H9 (cell line): ENCODE measurements at regions not wholly inside any gene's neighbourhood (a gene's known extent, or its start where the extent isn't known, plus 50 kb on each side); places are given as distances from the start of the nearest gene placed in this dataset.

Experiments used
- DNase-seq: peaks from one replicate; pipeline ENCODE4 v3.0.0-alpha.2; 2017
- H2AFZ ChIP-seq: one replicate; pipeline ENCODE4 v1.6.1; 2013; ENCODE audit warnings: mild to moderate bottlenecking, low read length, control low read depth, moderate library complexity
- H2AK5ac ChIP-seq: 2 replicates; pipeline ENCODE4 v1.6.1; 2013; ENCODE audit warnings: low read length, control low read depth, mixed read lengths; ENCODE audit not compliant: insufficient read length
- H2BK120ac ChIP-seq: one replicate; pipeline ENCODE4 v1.6.1; 2013; ENCODE audit warnings: low read depth, mild to moderate bottlenecking, low read length, control low read depth, inconsistent platforms; ENCODE audit not compliant: poor library complexity, severe bottlenecking
- H2BK12ac ChIP-seq: 2 replicates; pipeline ENCODE4 v1.6.1; 2013; ENCODE audit warnings: low read length, control low read depth, mixed read lengths, low read depth; ENCODE audit not compliant: insufficient read length
- H2BK15ac ChIP-seq: 2 replicates; pipeline ENCODE4 v1.6.1; 2013; ENCODE audit warnings: low read depth, low read length, control low read depth
- H2BK20ac ChIP-seq: one replicate; pipeline ENCODE4 v1.6.1; 2013; ENCODE audit warnings: low read depth, mild to moderate bottlenecking, low read length, control low read depth, inconsistent platforms; ENCODE audit not compliant: poor library complexity, severe bottlenecking
- H2BK5ac ChIP-seq: 2 replicates; pipeline ENCODE4 v1.6.1; 2013; ENCODE audit warnings: low read length, control low read depth, mixed read lengths; ENCODE audit not compliant: insufficient read length
- H3K14ac ChIP-seq: 2 replicates; pipeline ENCODE4 v1.6.1; 2013; ENCODE audit warnings: low read length, control low read depth; ENCODE audit not compliant: insufficient read depth
- H3K18ac ChIP-seq: 2 replicates; pipeline ENCODE4 v1.6.1; 2013; ENCODE audit warnings: low read depth, mild to moderate bottlenecking, mixed read lengths, low read length, control low read depth; ENCODE audit not compliant: insufficient read length
- H3K23ac ChIP-seq: 2 replicates; pipeline ENCODE4 v1.6.1; 2013; ENCODE audit warnings: low read length, control low read depth, mixed read lengths, low read depth; ENCODE audit not compliant: insufficient read length
- H3K23me2 ChIP-seq: 2 replicates; pipeline ENCODE4 v1.6.1; 2013; ENCODE audit warnings: low read depth, mild to moderate bottlenecking, mixed read lengths, low read length, control low read depth; ENCODE audit not compliant: insufficient read length, poor library complexity, severe bottlenecking
- H3K27ac ChIP-seq: 2 replicates; pipeline ENCODE4 v1.5.1; 2013; ENCODE audit warnings: low read length, control low read depth, mixed read lengths, low read depth; ENCODE audit not compliant: insufficient read length
- H3K27me3 ChIP-seq: 2 replicates; pipeline ENCODE4 v1.6.1; 2013; ENCODE audit warnings: low read length, control low read depth, inconsistent platforms; ENCODE audit not compliant: insufficient read depth
- H3K4ac ChIP-seq: 2 replicates; pipeline ENCODE4 v1.6.1; 2013; ENCODE audit warnings: low read depth, mild to moderate bottlenecking, control low read depth, inconsistent platforms, low read length, moderate library complexity
- H3K4me1 ChIP-seq: 2 replicates; pipeline ENCODE4 v1.6.1; 2013; ENCODE audit warnings: low read length, control low read depth, inconsistent platforms; ENCODE audit not compliant: insufficient read depth
- H3K4me2 ChIP-seq: 2 replicates; pipeline ENCODE4 v1.6.1; 2013; ENCODE audit warnings: low read length, control low read depth, mixed read lengths; ENCODE audit not compliant: insufficient read length, insufficient read depth
- H3K56ac ChIP-seq: 2 replicates; pipeline ENCODE4 v1.6.1; 2013; ENCODE audit warnings: low read depth, mild to moderate bottlenecking, mixed read lengths, low read length, control low read depth; ENCODE audit not compliant: insufficient read length
- H3K79me1 ChIP-seq: 2 replicates; pipeline ENCODE4 v1.6.1; 2013; ENCODE audit warnings: low read depth, mild to moderate bottlenecking, moderate library complexity, low read length, control low read depth, inconsistent platforms; ENCODE audit not compliant: insufficient read depth, poor library complexity, severe bottlenecking
- H3K79me2 ChIP-seq: 2 replicates; pipeline ENCODE4 v1.6.1; 2013; ENCODE audit warnings: low read length, control low read depth, inconsistent platforms; ENCODE audit not compliant: insufficient read depth
- H3K9ac ChIP-seq: 2 replicates; pipeline ENCODE4 v1.6.1; 2013; ENCODE audit warnings: low read length, control low read depth, mixed read lengths; ENCODE audit not compliant: insufficient read length; ENCODE audit errors: extremely low read depth
- H3K9me3 ChIP-seq: one replicate; pipeline ENCODE4 v1.6.1; 2013; ENCODE audit warnings: low read depth, low read length, inconsistent platforms; ENCODE audit not compliant: control insufficient read depth
- H3T11ph ChIP-seq: one replicate; pipeline ENCODE4 v1.6.1; 2013; ENCODE audit warnings: mild to moderate bottlenecking, low read length, control low read depth, inconsistent platforms
- H4K20me1 ChIP-seq: one replicate; pipeline ENCODE4 v1.6.1; 2013; ENCODE audit not compliant: control insufficient read depth, insufficient read length, insufficient read depth
- H4K5ac ChIP-seq: 2 replicates; pipeline ENCODE4 v1.6.1; 2013; ENCODE audit warnings: low read depth, mild to moderate bottlenecking, mixed read lengths, low read length, control low read depth; ENCODE audit not compliant: insufficient read length
- H4K8ac ChIP-seq: replicated peaks from 2 replicates; pipeline ENCODE4 v1.6.1; 2013; ENCODE audit warnings: low read length, control low read depth, mixed read lengths, low read depth; ENCODE audit not compliant: insufficient read length
- H4K91ac ChIP-seq: 2 replicates; pipeline ENCODE4 v1.6.1; 2013; ENCODE audit warnings: low read depth, mild to moderate bottlenecking, moderate library complexity, mixed read lengths, low read length, control low read depth; ENCODE audit not compliant: insufficient read length
- H3K27ac Mint-ChIP-seq, 3 experiments: 2 replicates in 2 of 3; 3 replicates in 1 of 3; pipeline ENCODE4 v1.8.0; 2020 to 2021; ENCODE audit warnings: mixed read lengths in 3 of 3, mild to moderate bottlenecking in 1 of 3, moderate library complexity in 1 of 3
- H3K27me3 Mint-ChIP-seq: 2 replicates; pipeline ENCODE4 v1.8.0; 2021; ENCODE audit warnings: low read depth, mild to moderate bottlenecking, moderate library complexity, mixed read lengths
- H3K36me3 Mint-ChIP-seq, 3 experiments: 2 replicates in 2 of 3; 3 replicates in 1 of 3; pipeline ENCODE4 v1.8.0; 2020 to 2021; ENCODE audit warnings: low read depth in 3 of 3, mixed read lengths in 3 of 3; ENCODE audit not compliant: insufficient read depth in 1 of 3
- H3K4me1 Mint-ChIP-seq, 2 experiments: 2 replicates each; pipeline ENCODE4 v1.8.0; 2020; ENCODE audit warnings: mixed read lengths in 2 of 2
- H3K4me3 Mint-ChIP-seq, 2 experiments: 2 replicates in 1 of 2; 3 replicates in 1 of 2; pipeline ENCODE4 v1.8.0; 2020 to 2021; ENCODE audit warnings: mild to moderate bottlenecking in 2 of 2, mixed read lengths in 2 of 2, moderate library complexity in 1 of 2
- H3K9me3 Mint-ChIP-seq, 2 experiments: 2 replicates in 1 of 2; 3 replicates in 1 of 2; pipeline ENCODE4 v1.8.0; 2020; ENCODE audit warnings: mild to moderate bottlenecking in 2 of 2, mixed read lengths in 2 of 2, moderate library complexity in 1 of 2
- WGBS: extraction: QIAGEN DNeasy Blood & Tissue Kit; methylation state at CpG from one replicate; pipeline ENCODE4 v1.1.7; 2013; ENCODE audit warnings: missing lambda C conversion rate, low lambda C conversion rate, mixed read lengths; ENCODE audit not compliant: insufficient read length; ENCODE audit errors: extremely low coverage; 5-methylcytosine and 5-hydroxymethylcytosine counted together
- TF ChIP-seq, protein P1 (sequence below): fragments of 200-600 bp; sonication (generic); conservative IDR thresholded peaks from 3 replicates; pipeline ENCODE4 v1.8.0; 2021; ENCODE audit warnings: antibody characterized with exemption, mild to moderate bottlenecking

DNA sequence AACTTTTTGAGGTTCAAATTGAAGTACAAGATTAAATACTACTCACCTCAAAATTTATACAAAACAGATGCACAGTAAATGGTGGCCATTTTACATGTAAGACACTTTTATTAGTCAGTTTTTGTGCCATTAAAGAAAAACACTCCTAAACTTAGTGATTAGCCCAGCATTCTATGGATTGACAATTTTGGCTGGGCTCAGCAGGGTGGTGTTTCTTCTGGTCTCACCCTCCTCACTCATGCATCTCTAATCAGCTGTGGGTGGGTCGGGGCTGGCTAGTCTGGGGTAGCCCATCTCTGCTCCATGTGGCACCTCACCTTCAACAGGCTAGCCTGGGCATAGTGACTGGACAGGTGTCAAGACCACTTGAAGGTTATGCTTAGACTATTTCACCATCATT is 71.6 kb upstream of the BTBD3 start:
- Histone ChIP-seq H4K8ac (no peak overlapping the region), H3K23ac (no peak overlapping the region), H3T11ph (no peak overlapping the region), H2BK5ac (no peak overlapping the region), H4K5ac (no peak overlapping the region), H2BK120ac (no peak overlapping the region), H3K79me1 (no peaks in the 10 kb centered on the region), H3K9ac (no peak overlapping the region), H3K18ac (no peak overlapping the region), H3K9me3 (no peaks in the 10 kb centered on the region), H3K4me1 (no peaks in the 10 kb centered on the region), H3K79me2 (no peaks in the 10 kb centered on the region), H3K14ac (no peak overlapping the region), H2AK5ac (no peak overlapping the region), H3K56ac (no peak overlapping the region), H2AFZ (no peak overlapping the region), H3K27ac (no peak overlapping the region), H3K4ac (no peak overlapping the region), H2BK20ac (no peak overlapping the region), H3K4me2 (no peak overlapping the region), H4K20me1 (no peaks in the 10 kb centered on the region), H2BK15ac (no peak overlapping the region), H3K27me3 (no peaks in the 10 kb centered on the region), H4K91ac (no peak overlapping the region), H3K23me2 (no peaks in the 10 kb centered on the region), H2BK12ac (no peak overlapping the region)
- Mint-ChIP-seq H3K27ac (no peak overlapping the region), H3K9me3 (no peaks in the 10 kb centered on the region; a peak in 1 of 5 replicates), H3K27me3 (peaks cover 3% of the 10 kb centered on the region; the same call in 1 of the 2 replicates), H3K4me1 (peaks cover 17 to 19% of the 10 kb centered on the region in 2 experiments), H3K4me3 (no peak overlapping the region), H3K36me3 (no peaks in the 10 kb centered on the region; a peak in 1 of 7 replicates)
- no CpG with 5 or more reads among the region's 1 CpG for WGBS
- DNase-seq: no peak
- TF ChIP-seq, protein P1, sequence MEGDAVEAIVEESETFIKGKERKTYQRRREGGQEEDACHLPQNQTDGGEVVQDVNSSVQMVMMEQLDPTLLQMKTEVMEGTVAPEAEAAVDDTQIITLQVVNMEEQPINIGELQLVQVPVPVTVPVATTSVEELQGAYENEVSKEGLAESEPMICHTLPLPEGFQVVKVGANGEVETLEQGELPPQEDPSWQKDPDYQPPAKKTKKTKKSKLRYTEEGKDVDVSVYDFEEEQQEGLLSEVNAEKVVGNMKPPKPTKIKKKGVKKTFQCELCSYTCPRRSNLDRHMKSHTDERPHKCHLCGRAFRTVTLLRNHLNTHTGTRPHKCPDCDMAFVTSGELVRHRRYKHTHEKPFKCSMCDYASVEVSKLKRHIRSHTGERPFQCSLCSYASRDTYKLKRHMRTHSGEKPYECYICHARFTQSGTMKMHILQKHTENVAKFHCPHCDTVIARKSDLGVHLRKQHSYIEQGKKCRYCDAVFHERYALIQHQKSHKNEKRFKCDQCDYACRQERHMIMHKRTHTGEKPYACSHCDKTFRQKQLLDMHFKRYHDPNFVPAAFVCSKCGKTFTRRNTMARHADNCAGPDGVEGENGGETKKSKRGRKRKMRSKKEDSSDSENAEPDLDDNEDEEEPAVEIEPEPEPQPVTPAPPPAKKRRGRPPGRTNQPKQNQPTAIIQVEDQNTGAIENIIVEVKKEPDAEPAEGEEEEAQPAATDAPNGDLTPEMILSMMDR: no peak
